Neural progenitor cell (in vitro differentiated cells): ENCODE measurements at regions not wholly inside any gene's neighbourhood (a gene's known extent, or its start where the extent isn't known, plus 50 kb on each side); places are given as distances from the start of the nearest gene placed in this dataset.
A peak's percentile ranks its signal among the peaks of the same experiment; 100 is the strongest.

Experiments
- DNase-seq: peaks from one replicate; pipeline ENCODE4 v3.0.0-alpha.2; 2016; ENCODE audit warnings: low spot score
- H2AFZ ChIP-seq: fragments of 200-600 bp; sonication (generic); replicated peaks from 2 replicates; pipeline ENCODE4 v1.6.1; 2016; ENCODE audit warnings: antibody characterized with exemption
- H3F3A ChIP-seq: fragments of 200-600 bp; sonication (generic); 2 replicates; pipeline ENCODE4 v1.6.1; 2016; ENCODE audit warnings: antibody characterized with exemption, low read depth
- H3K27ac ChIP-seq: fragments of 200-600 bp; sonication (generic); 2 replicates; pipeline ENCODE4 v1.5.1; 2016; ENCODE audit warnings: mild to moderate bottlenecking
- H3K27me3 ChIP-seq: fragments of 200-600 bp; sonication (generic); 2 replicates; pipeline ENCODE4 v1.6.1; 2016; ENCODE audit warnings: mild to moderate bottlenecking, moderate library complexity
- H3K36me3 ChIP-seq: fragments of 200-600 bp; sonication (generic); 2 replicates; pipeline ENCODE4 v1.5.1; 2016
- H3K4me1 ChIP-seq: fragments of 200-600 bp; sonication (generic); 2 replicates; pipeline ENCODE4 v1.6.1; 2016; ENCODE audit warnings: mixed run types
- H3K4me2 ChIP-seq: fragments of 200-600 bp; sonication (generic); 2 replicates; pipeline ENCODE4 v1.6.1; 2016
- H3K4me3 ChIP-seq: fragments of 200-600 bp; sonication (generic); 2 replicates; pipeline ENCODE4 v1.5.1; 2016
- H3K79me2 ChIP-seq: fragments of 200-600 bp; sonication (generic); 2 replicates; pipeline ENCODE4 v1.6.1; 2016; ENCODE audit warnings: low read depth
- H3K9ac ChIP-seq: fragments of 200-600 bp; sonication (generic); 2 replicates; pipeline ENCODE4 v1.6.1; 2016
- H3K9me3 ChIP-seq: fragments of 200-600 bp; sonication (generic); 2 replicates; pipeline ENCODE4 v1.5.1; 2016; ENCODE audit warnings: low read depth
- H4K20me1 ChIP-seq: fragments of 200-600 bp; sonication (generic); 2 replicates; pipeline ENCODE4 v1.6.1; 2016; ENCODE audit warnings: low read depth
- H3K27ac Mint-ChIP-seq: 3 replicates; pipeline ENCODE4 v1.8.0; 2021; ENCODE audit warnings: mixed read lengths
- H3K27me3 Mint-ChIP-seq: 2 replicates; pipeline ENCODE4 v1.8.0; 2022; ENCODE audit warnings: low read depth, mild to moderate bottlenecking, inconsistent platforms, moderate library complexity, mixed read lengths; ENCODE audit not compliant: insufficient read depth
- H3K36me3 Mint-ChIP-seq: 3 replicates; pipeline ENCODE4 v1.8.0; 2021; ENCODE audit warnings: mixed read lengths
- H3K4me1 Mint-ChIP-seq: 3 replicates; pipeline ENCODE4 v1.8.0; 2021; ENCODE audit warnings: mixed read lengths
- H3K4me3 Mint-ChIP-seq: 3 replicates; pipeline ENCODE4 v1.8.0; 2021; ENCODE audit warnings: mild to moderate bottlenecking, moderate library complexity, mixed read lengths
- H3K9me3 Mint-ChIP-seq: 3 replicates; pipeline ENCODE4 v1.8.0; 2020; ENCODE audit warnings: mixed read lengths
- CTCF ChIP-seq: fragments of 200-600 bp; sonication (generic); IDR thresholded peaks from 2 replicates; pipeline ENCODE4 v1.5.1; 2017; ENCODE audit warnings: antibody characterized with exemption, mild to moderate bottlenecking
- EZH2 ChIP-seq: fragments of 200-600 bp; sonication (generic); IDR thresholded peaks from 2 replicates; pipeline ENCODE4 v1.6.1; 2017; ENCODE audit warnings: antibody characterized with exemption, mild to moderate bottlenecking, moderate library complexity
- EZH2phosphoT487 ChIP-seq: fragments of 200-600 bp; sonication (generic); IDR thresholded peaks from 2 replicates; pipeline ENCODE4 v1.6.1; 2017; ENCODE audit warnings: antibody characterized with exemption

- no peaks in the 10 kb centered on the region for H3K9me3 Mint-ChIP-seq
- peaks cover 7% of the 10 kb centered on the region for H3K27me3 Mint-ChIP-seq
- Histone ChIP-seq H3K9me3 (no peaks in the 10 kb centered on the region), H2AFZ (no peak overlapping the region), H4K20me1 (no peaks in the 10 kb centered on the region), H3K4me1 (no peaks in the 10 kb centered on the region), H3K4me2 (no peak overlapping the region), H3K9ac (no peak overlapping the region), H3K79me2 (no peaks in the 10 kb centered on the region), H3K27me3 (no peaks in the 10 kb centered on the region), H3K36me3 (no peaks in the 10 kb centered on the region), H3F3A (no peaks in the 10 kb centered on the region), H3K27ac (no peak overlapping the region), H3K4me3 (no peak overlapping the region)
- H3K27ac Mint-ChIP-seq = peak overlapping the region; percentile 70
- DNase-seq = no peak
- peaks cover 18% of the 10 kb centered on the region for H3K4me1 Mint-ChIP-seq
- no peak overlapping the region for H3K4me3 Mint-ChIP-seq
- no peaks in the 10 kb centered on the region for H3K36me3 Mint-ChIP-seq
- TF ChIP-seq CTCF (no peak), EZH2 (no peak), EZH2phosphoT487 (no peak)
Observed at GRCh38 chr10:132993271-132994184, 51.2 kb upstream of the CFAP46 start.

- H3K4me1 ChIP-seq = no peaks in the 10 kb centered on the region
- H3K27me3 ChIP-seq = no peaks in the 10 kb centered on the region
- no peak for DNase-seq
- Mint-ChIP-seq H3K27me3 (peaks cover 12% of the 10 kb centered on the region), H3K4me1 (peaks cover 24% of the 10 kb centered on the region), H3K36me3 (no peaks in the 10 kb centered on the region), H3K9me3 (no peaks in the 10 kb centered on the region), H3K27ac (no peak overlapping the region), H3K4me3 (no peak overlapping the region)
- no peak overlapping the region for H3K9ac ChIP-seq
- H3K79me2 ChIP-seq = no peaks in the 10 kb centered on the region
- TF ChIP-seq EZH2 = no peak
- TF ChIP-seq EZH2phosphoT487 = no peak
- TF ChIP-seq CTCF = no peak
- H4K20me1 ChIP-seq = no peaks in the 10 kb centered on the region
- no peaks in the 10 kb centered on the region for H3F3A ChIP-seq
- no peak overlapping the region for H3K27ac ChIP-seq
- H2AFZ ChIP-seq = no peak overlapping the region
- H3K4me2 ChIP-seq = no peak overlapping the region
- no peak overlapping the region for H3K4me3 ChIP-seq
- no peaks in the 10 kb centered on the region for H3K9me3 ChIP-seq
- no peaks in the 10 kb centered on the region for H3K36me3 ChIP-seq
Observed at GRCh38 chr10:132992433-132993215, 50.3 kb upstream of the CFAP46 start.
